Prostate gland (tissue), 2 donors: ENCODE measurements at regions not wholly inside any gene's neighbourhood (a gene's known extent, or its start where the extent isn't known, plus 50 kb on each side); places are given as distances from the start of the nearest gene placed in this dataset.

Experiments used
- CTCF ChIP-seq, 4 experiments: fragments of 200-600 bp in 2 of 4; fragments of 450-650 bp in 2 of 4; sonication (generic) in 2 of 4; IDR thresholded peaks; 1 replicate in 3 of 4; 2 replicates in 1 of 4; pipeline ENCODE4 v1.5.1; 2016 to 2019; ENCODE audit warnings: antibody characterized with exemption in 4 of 4, mild to moderate bottlenecking in 2 of 4, moderate library complexity in 2 of 4
- POLR2A ChIP-seq: fragments of 450-650 bp; IDR thresholded peaks from one replicate; pipeline ENCODE4 v1.6.1; 2016; ENCODE audit warnings: antibody characterized with exemption, mild to moderate bottlenecking
- POLR2AphosphoS5 ChIP-seq: sonication (generic); formaldehyde crosslinking; IDR thresholded peaks from one replicate; pipeline ENCODE4 v1.6.1; 2017; ENCODE audit warnings: antibody characterized with exemption

GRCh38 chr9:74107692-74108091, 389.4 kb upstream of the RORB start:
- no peak for TF ChIP-seq CTCF (IDR thresholded peaks at IDR 0.05)
- TF ChIP-seq POLR2A = no peak
- no peak for TF ChIP-seq POLR2AphosphoS5
